PC-3 (cell line): ENCODE measurements at regions not wholly inside any gene's neighbourhood (a gene's known extent, or its start where the extent isn't known, plus 50 kb on each side); places are given as distances from the start of the nearest gene placed in this dataset.

ENCODE experiments used
- EZH2 ChIP-seq: fragments of 300-600 bp; sonication (generic); IDR thresholded peaks from one replicate; pipeline ENCODE4 v1.6.1; 2017; ENCODE audit warnings: antibody characterized with exemption, mild to moderate bottlenecking, low read length; ENCODE audit not compliant: unreplicated experiment
- EZH2phosphoT487 ChIP-seq: fragments of 300-600 bp; sonication (generic); IDR thresholded peaks from 2 replicates; pipeline ENCODE4 v1.6.1; 2018; ENCODE audit warnings: mild to moderate bottlenecking, antibody characterized with exemption, low read length, borderline replicate concordance
- TF ChIP-seq, protein P1 (sequence below): fragments of 300-600 bp; sonication (generic); conservative IDR thresholded peaks from 2 replicates; pipeline ENCODE4 v1.5.1; 2017; ENCODE audit warnings: antibody characterized with exemption, low read depth, mild to moderate bottlenecking, low read length

DNA sequence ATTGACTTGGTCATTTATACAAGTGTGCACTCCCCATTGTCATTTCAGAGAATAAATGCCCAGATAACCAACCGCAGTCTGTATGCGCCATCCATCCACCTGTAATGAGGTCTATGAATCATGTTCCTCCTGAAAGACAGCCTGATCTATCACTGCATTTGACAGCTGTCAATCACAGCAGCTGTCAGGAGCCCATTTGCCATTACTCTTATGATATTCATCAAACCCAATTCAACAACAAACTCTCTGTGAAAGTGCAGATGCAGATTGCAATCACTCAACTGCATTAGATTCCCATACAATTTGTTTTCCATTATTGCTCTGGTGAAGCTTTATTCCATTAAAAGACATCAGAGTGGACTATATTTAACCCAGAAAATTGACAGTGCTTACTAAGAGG lies 586.9 kb upstream of the KIRREL3 start:
- TF ChIP-seq, protein P1, sequence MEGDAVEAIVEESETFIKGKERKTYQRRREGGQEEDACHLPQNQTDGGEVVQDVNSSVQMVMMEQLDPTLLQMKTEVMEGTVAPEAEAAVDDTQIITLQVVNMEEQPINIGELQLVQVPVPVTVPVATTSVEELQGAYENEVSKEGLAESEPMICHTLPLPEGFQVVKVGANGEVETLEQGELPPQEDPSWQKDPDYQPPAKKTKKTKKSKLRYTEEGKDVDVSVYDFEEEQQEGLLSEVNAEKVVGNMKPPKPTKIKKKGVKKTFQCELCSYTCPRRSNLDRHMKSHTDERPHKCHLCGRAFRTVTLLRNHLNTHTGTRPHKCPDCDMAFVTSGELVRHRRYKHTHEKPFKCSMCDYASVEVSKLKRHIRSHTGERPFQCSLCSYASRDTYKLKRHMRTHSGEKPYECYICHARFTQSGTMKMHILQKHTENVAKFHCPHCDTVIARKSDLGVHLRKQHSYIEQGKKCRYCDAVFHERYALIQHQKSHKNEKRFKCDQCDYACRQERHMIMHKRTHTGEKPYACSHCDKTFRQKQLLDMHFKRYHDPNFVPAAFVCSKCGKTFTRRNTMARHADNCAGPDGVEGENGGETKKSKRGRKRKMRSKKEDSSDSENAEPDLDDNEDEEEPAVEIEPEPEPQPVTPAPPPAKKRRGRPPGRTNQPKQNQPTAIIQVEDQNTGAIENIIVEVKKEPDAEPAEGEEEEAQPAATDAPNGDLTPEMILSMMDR = no peak
- TF ChIP-seq EZH2 (no peak), EZH2phosphoT487 (no peak)
